ENCODE measurements at regions not wholly inside any gene's neighbourhood (a gene's known extent, or its start where the extent isn't known, plus 50 kb on each side); places are given as distances from the start of the nearest gene placed in this dataset.
"Not testable (repeated sequence)": the region's sequence is repeated elsewhere in the genome, so short reads cannot be mapped to it uniquely, and the experiment has no call there.

DNA sequence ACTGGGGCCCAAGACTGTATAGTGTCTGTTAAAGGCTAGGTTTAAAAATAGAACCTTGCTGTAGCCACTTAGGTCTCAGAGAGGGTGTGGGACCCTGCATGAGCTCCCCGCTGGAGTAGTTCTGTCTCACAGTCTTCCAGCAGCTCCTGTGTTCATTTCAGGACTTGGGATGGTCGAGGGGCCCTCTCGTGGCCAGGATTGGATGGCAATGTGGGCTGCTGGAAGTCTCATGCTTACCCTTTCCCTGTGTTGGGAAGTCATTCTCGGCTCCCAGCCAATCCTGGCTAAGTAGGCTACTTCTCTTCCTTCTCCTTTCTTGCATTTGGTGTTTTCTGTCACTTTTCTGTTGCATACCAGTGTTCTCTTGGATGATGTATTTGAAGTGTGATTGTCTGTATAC lies 284.0 kb upstream of the GCFC2 start:
- no peak for DNase-seq (ENCODE audit: low spot score)
- H3K27ac ChIP-seq, result no peak overlapping the region
- TF ChIP-seq, protein P1, sequence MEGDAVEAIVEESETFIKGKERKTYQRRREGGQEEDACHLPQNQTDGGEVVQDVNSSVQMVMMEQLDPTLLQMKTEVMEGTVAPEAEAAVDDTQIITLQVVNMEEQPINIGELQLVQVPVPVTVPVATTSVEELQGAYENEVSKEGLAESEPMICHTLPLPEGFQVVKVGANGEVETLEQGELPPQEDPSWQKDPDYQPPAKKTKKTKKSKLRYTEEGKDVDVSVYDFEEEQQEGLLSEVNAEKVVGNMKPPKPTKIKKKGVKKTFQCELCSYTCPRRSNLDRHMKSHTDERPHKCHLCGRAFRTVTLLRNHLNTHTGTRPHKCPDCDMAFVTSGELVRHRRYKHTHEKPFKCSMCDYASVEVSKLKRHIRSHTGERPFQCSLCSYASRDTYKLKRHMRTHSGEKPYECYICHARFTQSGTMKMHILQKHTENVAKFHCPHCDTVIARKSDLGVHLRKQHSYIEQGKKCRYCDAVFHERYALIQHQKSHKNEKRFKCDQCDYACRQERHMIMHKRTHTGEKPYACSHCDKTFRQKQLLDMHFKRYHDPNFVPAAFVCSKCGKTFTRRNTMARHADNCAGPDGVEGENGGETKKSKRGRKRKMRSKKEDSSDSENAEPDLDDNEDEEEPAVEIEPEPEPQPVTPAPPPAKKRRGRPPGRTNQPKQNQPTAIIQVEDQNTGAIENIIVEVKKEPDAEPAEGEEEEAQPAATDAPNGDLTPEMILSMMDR (conservative IDR thresholded peaks at IDR 0.05; ENCODE audit: low read depth), result no peak
- ChIA-PET POLR2A (ENCODE audit: low non-redundant PET) (no interaction called here), CTCF (no interaction called here)

DNA sequence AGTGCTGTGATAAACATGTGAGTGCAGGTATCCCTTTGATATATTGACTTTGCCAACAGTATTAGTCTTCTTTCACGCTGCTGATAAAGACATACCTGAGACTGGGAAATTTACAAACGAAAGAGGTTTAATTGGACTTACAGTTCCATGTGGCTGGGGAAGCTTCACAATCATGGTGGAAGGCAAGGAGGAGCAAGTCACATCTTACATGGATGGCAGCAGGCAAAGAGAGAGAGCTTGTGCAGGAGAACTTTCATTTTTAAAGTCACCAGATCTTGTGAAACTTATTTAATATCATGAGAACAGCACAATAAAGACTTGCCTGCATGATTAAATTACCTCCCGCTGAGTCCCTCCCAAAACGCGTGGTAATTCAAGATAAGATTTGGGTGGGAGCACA lies 277.9 kb upstream of the GCFC2 start:
- CTCF ChIA-PET; POLR2A ChIA-PET (ENCODE audit: low non-redundant PET); DNase-seq (ENCODE audit: low spot score); H3K27ac ChIP-seq: not testable (repeated sequence)

DNA sequence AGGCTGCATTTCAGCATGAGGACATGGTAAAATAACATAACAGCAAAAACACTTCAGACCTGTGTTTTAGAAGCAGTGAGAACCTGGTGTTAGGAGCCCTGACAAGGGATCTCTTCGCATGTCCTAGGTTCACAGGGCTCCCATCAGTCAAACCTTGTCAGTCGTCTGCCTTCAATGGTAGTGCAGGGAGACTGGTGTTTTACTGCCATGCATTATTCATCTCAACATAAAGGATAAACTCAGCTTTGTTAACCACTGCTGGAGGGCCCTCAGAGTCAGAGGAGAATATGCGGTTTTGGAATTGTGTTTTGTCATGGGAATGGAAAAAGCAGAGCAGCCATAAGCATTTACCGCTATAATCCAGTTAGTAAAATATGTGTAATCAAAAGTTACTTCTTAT lies 275.9 kb upstream of the GCFC2 start:
- TF ChIP-seq, protein P1 (conservative IDR thresholded peaks at IDR 0.05; ENCODE audit: low read depth), result no peak
- H3K27ac ChIP-seq, result no peak overlapping the region
- no peak for DNase-seq (ENCODE audit: low spot score)
- POLR2A ChIA-PET (ENCODE audit: low non-redundant PET), result no interaction called here
- CTCF ChIA-PET, result interaction anchor here (0.6 kb wide), 1 partner anchor 303 kb away, joined by 3 read pairs; no protein-coding TSS in a partner anchor

DNA sequence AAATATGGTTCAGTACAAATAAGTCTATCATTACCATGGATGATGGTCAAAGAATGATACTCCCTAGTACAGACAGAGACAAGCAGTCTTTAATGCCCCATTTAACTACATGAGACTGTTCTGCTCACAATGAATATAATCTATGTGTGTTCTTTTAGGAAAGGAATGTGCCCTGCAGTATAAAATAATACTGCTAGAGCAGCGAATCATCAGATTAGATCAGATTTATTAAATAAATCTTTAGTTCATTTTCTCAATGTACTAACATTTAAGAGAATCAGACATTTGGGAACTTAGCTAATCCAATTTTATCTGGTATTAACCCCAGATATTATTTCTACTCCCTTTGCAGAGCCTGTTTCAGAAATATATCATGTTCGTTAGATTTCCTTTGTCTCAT lies 272.0 kb upstream of the GCFC2 start:
- ChIA-PET POLR2A (ENCODE audit: low non-redundant PET) (no interaction called here), CTCF (no interaction called here)
- no peak overlapping the region for H3K27ac ChIP-seq

DNA sequence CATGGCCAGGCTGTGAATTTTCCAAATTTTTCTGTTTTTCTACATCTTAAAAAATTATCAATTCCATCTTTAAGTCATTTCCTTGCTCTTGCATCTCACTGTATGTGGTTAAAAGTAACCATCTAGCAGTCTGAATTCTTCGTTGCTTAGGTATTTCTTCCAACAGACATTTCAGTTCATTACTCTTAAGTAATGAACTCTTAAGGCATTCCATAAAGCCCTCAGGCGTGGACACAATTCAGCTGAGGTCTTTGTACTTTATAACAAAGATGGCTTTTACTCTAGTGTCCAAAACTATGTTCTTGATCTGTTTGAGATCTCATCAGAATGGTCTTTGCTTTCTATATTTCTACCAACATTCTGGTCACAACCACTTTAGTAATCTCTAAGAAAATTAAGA lies 253.9 kb upstream of the GCFC2 start:
- TF ChIP-seq, protein P1 (conservative IDR thresholded peaks at IDR 0.05; ENCODE audit: low read depth), result no peak
- no peak for DNase-seq (ENCODE audit: low spot score)
- CTCF ChIA-PET, result no interaction called here
- POLR2A ChIA-PET (ENCODE audit: low non-redundant PET), result no interaction called here
- H3K27ac ChIP-seq, result no peak overlapping the region

More for the DNA sequence above, 272.0 kb upstream of the GCFC2 start:
- DNase-seq (ENCODE audit: low spot score), result no peak
- TF ChIP-seq, protein P1 (conservative IDR thresholded peaks at IDR 0.05; ENCODE audit: low read depth), result no peak

DNA sequence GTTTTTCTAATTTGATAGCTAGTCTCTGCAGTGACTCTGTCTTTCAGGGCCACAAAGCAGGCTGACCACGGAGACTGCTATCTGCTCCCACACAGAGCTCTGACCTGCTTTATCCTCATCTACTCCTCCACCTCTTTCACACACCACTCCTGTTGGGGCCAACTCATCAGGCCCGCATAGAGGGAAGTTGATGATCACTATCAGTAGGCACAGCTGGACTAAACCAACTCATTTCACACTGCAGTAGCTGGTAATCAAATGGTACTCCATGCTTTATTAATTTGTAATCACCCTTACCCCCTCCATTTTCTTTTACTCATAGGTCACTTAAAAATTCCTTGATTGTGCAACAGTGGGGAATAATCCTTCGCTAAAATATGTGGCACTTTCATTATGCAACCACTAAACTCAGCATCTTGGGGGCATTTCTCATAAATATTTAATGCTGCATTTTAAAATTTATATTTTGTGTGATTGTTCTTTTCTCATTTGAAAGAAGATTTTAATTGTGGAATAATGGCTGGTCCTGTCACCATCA lies 249.8 kb upstream of the GCFC2 start:
- ChIA-PET POLR2A (ENCODE audit: low non-redundant PET) (no interaction called here), CTCF (interaction anchor here (0.6 kb wide), 1 partner anchor 138 kb away, joined by 4 read pairs; no protein-coding TSS in a partner anchor)
- DNase-seq (ENCODE audit: low spot score), result no peak
- TF ChIP-seq, protein P1 (conservative IDR thresholded peaks at IDR 0.05; ENCODE audit: low read depth), result no peak
- H3K27ac ChIP-seq, result no peak overlapping the region

DNA sequence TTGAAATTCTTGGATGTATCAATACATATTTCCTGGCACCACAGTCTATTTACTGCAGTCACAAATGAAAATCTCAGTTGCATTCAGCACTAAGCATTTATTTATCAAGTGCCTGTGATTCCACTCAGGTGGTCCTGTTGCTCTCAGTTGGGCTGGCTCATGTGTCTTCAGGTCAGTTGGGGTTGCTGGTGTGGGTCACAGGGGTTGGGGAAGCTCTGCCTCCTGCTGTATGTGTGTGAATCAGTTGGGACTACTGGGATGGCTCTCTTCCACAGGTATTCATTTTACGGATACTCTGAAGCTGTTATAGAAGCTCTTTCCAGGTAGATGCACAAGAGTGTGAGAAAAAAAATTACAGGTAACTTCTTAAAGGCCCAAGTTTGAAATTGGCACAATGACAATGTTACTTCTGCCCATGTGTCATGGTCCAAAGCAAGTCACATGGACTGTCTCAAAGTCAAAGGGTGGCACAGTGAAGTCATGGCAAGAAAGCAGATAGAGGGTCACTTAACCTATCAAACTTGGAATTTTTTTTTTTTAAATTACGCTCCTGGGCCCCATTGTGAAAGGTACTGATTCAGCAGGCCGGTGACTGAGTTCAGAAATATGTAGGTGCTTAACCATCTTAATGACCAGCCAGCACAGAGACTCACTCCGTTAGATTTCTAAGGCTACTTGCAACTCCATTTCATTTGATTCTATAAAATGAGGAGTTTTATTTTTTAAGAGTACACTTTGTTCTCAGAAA lies 249.2 kb upstream of the GCFC2 start:
- ChIA-PET CTCF (interaction anchor here (0.6 kb wide), 1 partner anchor 138 kb away, joined by 4 read pairs; no protein-coding TSS in a partner anchor), POLR2A (ENCODE audit: low non-redundant PET) (no interaction called here)

More for the DNA sequence above, 249.2 kb upstream of the GCFC2 start:
- TF ChIP-seq, protein P1 (conservative IDR thresholded peaks at IDR 0.05; ENCODE audit: low read depth), result no peak
- peak; percentile 22 for DNase-seq (ENCODE audit: low spot score)
- no peak overlapping the region for H3K27ac ChIP-seq

Measured in RWPE1 (cell line).